ENCODE measurements at regions not wholly inside any gene's neighbourhood (a gene's known extent, or its start where the extent isn't known, plus 50 kb on each side); places are given as distances from the start of the nearest gene placed in this dataset.

DNA sequence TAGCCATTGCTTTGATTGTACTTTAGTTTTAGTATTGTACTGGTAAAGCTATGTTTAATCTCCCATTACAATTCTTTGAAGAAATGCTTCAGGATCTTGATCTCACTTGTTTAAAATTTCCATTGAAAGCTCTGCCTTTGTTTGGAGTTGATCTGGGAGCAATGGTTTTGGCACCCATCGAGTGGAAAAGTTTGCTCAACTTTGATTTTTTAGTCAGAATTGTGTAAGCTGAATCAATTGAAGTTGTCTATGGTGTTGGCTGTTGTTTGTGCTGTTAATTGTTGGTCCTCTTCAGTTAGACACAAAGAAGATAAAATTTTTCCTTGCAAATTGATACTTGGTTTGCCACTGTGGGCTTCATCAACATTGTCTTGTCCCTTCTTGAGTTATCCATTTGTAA, 99.8 kb upstream of the ADAD1 start:
- 83 to 98% (median 97%) methylated on average over 1 of the region's 1 CpG for WGBS, 5 donors
- no peak for DNase-seq
- Histone ChIP-seq H3K36me3 (peaks cover 0 to 100% (median 56%) of the 10 kb centered on the region in 6 donors), H3K27me3 (replicated peaks in 1 of 7) (no peaks in the 10 kb centered on the region), H3K27ac (no peak overlapping the region), H3K4me1 (no peaks in the 10 kb centered on the region), H3K9me3 (no peaks in the 10 kb centered on the region), H3K4me3 (no peak overlapping the region)
- TF ChIP-seq CTCF (IDR thresholded peaks at IDR 0.05 in 8 of 11, conservative IDR thresholded peaks at IDR 0.05 in 3 of 11) (no peak), POLR2A (IDR thresholded peaks at IDR 0.05) (no peak), POLR2AphosphoS5 (IDR thresholded peaks at IDR 0.05) (no peak)
- intact Hi-C loops (cut with DNase I; ENCODE audit: low total_unique reads), result no loop called here

- 95 to 99% (median 97%) methylated on average over 2 of the region's 2 CpGs for WGBS, 5 donors
- Histone ChIP-seq H3K4me3 (no peak overlapping the region), H3K4me1 (no peaks in the 10 kb centered on the region), H3K9me3 (no peaks in the 10 kb centered on the region), H3K27me3 (replicated peaks in 1 of 7) (no peaks in the 10 kb centered on the region), H3K36me3 (peaks cover 0 to 100% (median 55%) of the 10 kb centered on the region in 6 donors), H3K27ac (no peak overlapping the region)
- TF ChIP-seq POLR2A (IDR thresholded peaks at IDR 0.05), result no peak
- no peak for TF ChIP-seq CTCF (IDR thresholded peaks at IDR 0.05 in 8 of 11, conservative IDR thresholded peaks at IDR 0.05 in 3 of 11)
- TF ChIP-seq POLR2AphosphoS5 (IDR thresholded peaks at IDR 0.05), result no peak
- intact Hi-C loops (cut with DNase I; ENCODE audit: low total_unique reads), result no loop called here
- DNase-seq, result no peak
Observed at GRCh38 chr4:122279670-122280069, 99.1 kb upstream of the ADAD1 start.

DNA sequence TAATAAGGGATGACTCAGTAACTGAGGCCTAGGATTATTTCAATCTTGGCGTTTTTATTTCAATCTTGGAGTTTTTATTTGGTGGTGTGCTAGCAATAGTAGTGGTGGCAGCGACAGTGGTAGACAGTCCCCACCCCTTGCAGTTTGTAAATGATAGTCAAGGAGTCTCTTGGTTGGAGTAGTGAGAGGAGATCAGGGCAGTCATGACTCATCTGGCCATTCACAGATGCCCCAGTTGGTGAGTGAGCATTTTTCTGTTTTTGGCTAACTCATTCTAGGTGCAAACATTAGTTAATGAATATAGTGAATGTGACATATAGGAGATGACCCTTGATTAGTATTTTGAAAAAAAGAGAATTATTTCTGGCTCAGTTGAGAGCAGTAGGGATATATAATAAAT, 93.5 kb upstream of the ADAD1 start:
- peaks cover 4 to 100% (median 56%) of the 10 kb centered on the region in 6 donors for H3K36me3 ChIP-seq
- H3K9me3 ChIP-seq, result no peaks in the 10 kb centered on the region
- intact Hi-C loops (cut with DNase I; ENCODE audit: low total_unique reads), result no loop called here
- H3K27ac ChIP-seq, result no peak overlapping the region
- WGBS, 5 donors, result 95 to 99% (median 97%) methylated on average over 2 of the region's 2 CpGs
- H3K4me1 ChIP-seq, result no peaks in the 10 kb centered on the region
- no peak for DNase-seq
- TF ChIP-seq POLR2A (IDR thresholded peaks at IDR 0.05) (no peak), POLR2AphosphoS5 (IDR thresholded peaks at IDR 0.05) (no peak), CTCF (IDR thresholded peaks at IDR 0.05 in 8 of 11, conservative IDR thresholded peaks at IDR 0.05 in 3 of 11) (no peak)
- no peak overlapping the region for H3K4me3 ChIP-seq
- H3K27me3 ChIP-seq (replicated peaks in 1 of 7), result no peaks in the 10 kb centered on the region

- 94 to 97% (median 96%) methylated on average over 10 to 12 of the region's 12 CpGs for WGBS, 5 donors
- no peak for DNase-seq
- no peaks in the 10 kb centered on the region for H3K4me1 ChIP-seq
- intact Hi-C loops (cut with DNase I; ENCODE audit: low total_unique reads), result no loop called here
- TF ChIP-seq POLR2A (IDR thresholded peaks at IDR 0.05) (no peak), POLR2AphosphoS5 (IDR thresholded peaks at IDR 0.05) (no peak), CTCF (IDR thresholded peaks at IDR 0.05 in 8 of 11, conservative IDR thresholded peaks at IDR 0.05 in 3 of 11) (no peak)
- H3K27me3 ChIP-seq (replicated peaks in 1 of 7), result no peaks in the 10 kb centered on the region
- H3K9me3 ChIP-seq, result no peaks in the 10 kb centered on the region
- H3K36me3 ChIP-seq, result peaks cover 4 to 76% (median 42%) of the 10 kb centered on the region in 6 donors
- no peak overlapping the region for H3K4me3 ChIP-seq
- no peak overlapping the region for H3K27ac ChIP-seq
Observed at GRCh38 chr4:122293374-122294365, 85.1 kb upstream of the ADAD1 start.

Measured in spleen (tissue), 11 donors.